HCT116 (cell line): ENCODE measurements at regions not wholly inside any gene's neighbourhood (a gene's known extent, or its start where the extent isn't known, plus 50 kb on each side); places are given as distances from the start of the nearest gene placed in this dataset.

Experiments
- CBX3 ChIP-seq: IDR thresholded peaks from 2 replicates; pipeline ENCODE4 v1.6.1; 2012; ENCODE audit warnings: low read depth
- CTCF ChIP-seq, 3 experiments: fragments of 200-600 bp in 1 of 3; sonication (generic) in 1 of 3; IDR thresholded peaks in 2 of 3; conservative IDR thresholded peaks in 1 of 3; 2 replicates each; pipeline ENCODE4 v1.5.1; 2012 to 2017; ENCODE audit warnings: low read depth in 2 of 3, low read length in 2 of 3, antibody characterized with exemption in 1 of 3, borderline replicate concordance in 1 of 3, control low read depth in 1 of 3, mild to moderate bottlenecking in 1 of 3, mixed read lengths in 1 of 3, mixed run types in 1 of 3, moderate library complexity in 1 of 3; ENCODE audit not compliant: insufficient read depth in 1 of 3
- JUND ChIP-seq: IDR thresholded peaks from 2 replicates; pipeline ENCODE4 v1.6.1; 2012
- RAD21 ChIP-seq: IDR thresholded peaks from 2 replicates; pipeline ENCODE4 v1.6.1; 2012; ENCODE audit warnings: low read depth, mild to moderate bottlenecking
- SRF ChIP-seq: IDR thresholded peaks from 2 replicates; pipeline ENCODE4 v1.6.1; 2012; ENCODE audit warnings: low read depth

GRCh38 chr15:97683831-97684230 is 276.7 kb upstream of the ARRDC4 start:
- TF ChIP-seq CTCF (IDR thresholded peaks at IDR 0.05 in 2 of 3, conservative IDR thresholded peaks at IDR 0.05 in 1 of 3; ENCODE audit: borderline replicate concordance in 1 of 3, insufficient read depth in 1 of 3, low read depth in 2 of 3, low read length in 2 of 3) (no peak), RAD21 (no peak), CBX3 (no peak), JUND (no peak), SRF (no peak)
